ENCODE measurements at regions not wholly inside any gene's neighbourhood (a gene's known extent, or its start where the extent isn't known, plus 50 kb on each side); places are given as distances from the start of the nearest gene placed in this dataset.

GRCh38 chr3:28868897-28869296, 412.0 kb upstream of the RBMS3 start:
- no peak for TF ChIP-seq CTCF (conservative IDR thresholded peaks at IDR 0.05; ENCODE audit: low read depth, low read length)
- no peak for DNase-seq (ENCODE audit: low read depth)
- no peak overlapping the region for H3K4me3 ChIP-seq (ENCODE audit: low read depth, low read length)

GRCh38 chr3:28877912-28878311, 403.0 kb upstream of the RBMS3 start:
- no peak overlapping the region for H3K4me3 ChIP-seq (ENCODE audit: low read depth, low read length)
- no peak for DNase-seq (ENCODE audit: low read depth)

GRCh38 chr3:28890373-28890772, 390.5 kb upstream of the RBMS3 start:
- no peak for DNase-seq (ENCODE audit: low read depth)
- H3K4me3 ChIP-seq (ENCODE audit: low read depth, low read length), result no peak overlapping the region
- TF ChIP-seq CTCF (conservative IDR thresholded peaks at IDR 0.05; ENCODE audit: low read depth, low read length), result no peak

More at GRCh38 chr3:28877912-28878311, 403.0 kb upstream of the RBMS3 start:
- no peak for TF ChIP-seq CTCF (conservative IDR thresholded peaks at IDR 0.05; ENCODE audit: low read depth, low read length)

- no peak overlapping the region for H3K4me3 ChIP-seq (ENCODE audit: low read depth, low read length)
- DNase-seq (ENCODE audit: low read depth), result no peak
- TF ChIP-seq CTCF (conservative IDR thresholded peaks at IDR 0.05; ENCODE audit: low read depth, low read length), result no peak
These were observed 389.4 kb upstream of the RBMS3 start for GRCh38 chr3:28891485-28891884.

- no peak for TF ChIP-seq CTCF (conservative IDR thresholded peaks at IDR 0.05; ENCODE audit: low read depth, low read length)
- DNase-seq (ENCODE audit: low read depth), result no peak
- no peak overlapping the region for H3K4me3 ChIP-seq (ENCODE audit: low read depth, low read length)
These were observed 380.6 kb upstream of the RBMS3 start for GRCh38 chr3:28900301-28900700.

GRCh38 chr3:28901018-28901417, 379.9 kb upstream of the RBMS3 start:
- no peak for TF ChIP-seq CTCF (conservative IDR thresholded peaks at IDR 0.05; ENCODE audit: low read depth, low read length)
- H3K4me3 ChIP-seq (ENCODE audit: low read depth, low read length), result no peak overlapping the region
- no peak for DNase-seq (ENCODE audit: low read depth)

- DNase-seq (ENCODE audit: low read depth), result no peak
- no peak overlapping the region for H3K4me3 ChIP-seq (ENCODE audit: low read depth, low read length)
- TF ChIP-seq CTCF (conservative IDR thresholded peaks at IDR 0.05; ENCODE audit: low read depth, low read length), result no peak
These were observed 377.7 kb upstream of the RBMS3 start for GRCh38 chr3:28903171-28903601.

Measured in epithelial cell of proximal tubule (primary cell).